Right renal pelvis (tissue), 4 donors: ENCODE measurements at regions not wholly inside any gene's neighbourhood (a gene's known extent, or its start where the extent isn't known, plus 50 kb on each side); places are given as distances from the start of the nearest gene placed in this dataset.

Source experiments
- DNase-seq, 4 donors: peaks; one replicate each; pipeline ENCODE4 v3.0.0-alpha.2; 2013; ENCODE audit warnings: low read depth in 4 of 4, low spot score in 3 of 4, missing footprints in 1 of 4

GRCh38 chr2:22270341-22270740 lies 1114.6 kb upstream of the KLHL29 start:
- DNase-seq, result no peak

GRCh38 chr2:22273853-22274252 lies 1111.1 kb upstream of the KLHL29 start:
- DNase-seq, result no peak

DNA sequence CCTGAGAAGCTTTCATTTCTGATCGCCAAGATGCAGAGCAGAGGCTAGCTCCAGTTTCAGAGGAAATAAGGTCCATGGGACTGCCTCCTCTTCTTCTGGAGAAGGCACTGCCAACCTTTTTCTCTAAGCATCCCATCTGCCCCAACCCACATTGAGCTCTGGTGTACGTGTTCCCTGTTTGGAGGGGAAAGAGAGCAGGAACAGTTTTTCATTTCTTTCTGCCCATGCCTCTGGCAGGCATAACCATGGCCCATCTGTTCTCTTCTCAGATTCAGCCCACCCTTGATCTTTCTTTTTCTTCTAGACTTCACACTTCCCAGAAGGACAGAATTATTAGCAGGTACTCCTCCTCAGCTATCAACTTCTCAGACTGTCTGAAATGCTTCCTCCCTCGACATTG lies 1110.3 kb upstream of the KLHL29 start:
- no peak for DNase-seq

GRCh38 chr2:22276696-22277095 lies 1108.3 kb upstream of the KLHL29 start:
- DNase-seq, result no peak

DNA sequence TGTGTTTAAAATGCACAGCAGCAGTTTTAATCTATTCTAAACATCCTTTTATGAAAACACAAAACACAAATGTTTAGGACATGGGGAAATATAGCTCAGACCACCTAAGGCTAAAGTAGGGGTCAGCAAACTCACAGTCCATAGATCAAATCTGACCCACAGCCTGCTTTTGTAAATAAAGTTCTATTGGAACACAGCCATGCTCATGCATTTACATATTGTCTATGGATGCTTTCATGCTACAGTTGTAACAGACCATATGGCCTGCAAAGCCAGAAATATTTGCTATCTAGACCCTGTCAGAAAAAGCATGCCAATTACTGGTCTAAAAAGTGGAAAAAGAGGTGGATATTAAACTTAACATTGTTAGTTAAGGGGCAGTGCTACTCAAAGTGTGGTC lies 1105.4 kb upstream of the KLHL29 start:
- DNase-seq, result peak in 1 of 4 donors; percentile 19

DNA sequence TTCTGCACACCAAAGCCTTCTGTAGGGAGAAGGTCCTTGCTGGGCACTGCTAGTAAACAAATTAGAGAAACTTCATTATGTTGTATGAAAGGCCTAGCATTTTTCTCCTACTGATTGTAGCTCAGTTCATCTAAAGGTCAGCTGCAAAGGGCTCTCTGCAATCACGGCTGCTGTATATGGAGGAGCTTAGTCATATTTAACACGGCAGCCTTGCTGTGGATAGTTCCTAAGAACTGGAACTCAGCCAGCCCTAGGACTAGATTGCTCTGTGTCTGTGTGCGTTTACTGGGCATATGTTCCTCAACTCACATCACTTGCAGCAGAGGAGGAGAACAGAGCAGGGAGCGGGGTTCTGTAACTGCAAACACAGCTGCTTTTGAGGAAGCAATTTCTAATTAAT lies 1103.9 kb upstream of the KLHL29 start:
- peak in 2 of 4 donors; percentile 10 to 12 for DNase-seq

- DNase-seq, result no peak
These were observed 1102.8 kb upstream of the KLHL29 start for GRCh38 chr2:22282220-22282619.

DNA sequence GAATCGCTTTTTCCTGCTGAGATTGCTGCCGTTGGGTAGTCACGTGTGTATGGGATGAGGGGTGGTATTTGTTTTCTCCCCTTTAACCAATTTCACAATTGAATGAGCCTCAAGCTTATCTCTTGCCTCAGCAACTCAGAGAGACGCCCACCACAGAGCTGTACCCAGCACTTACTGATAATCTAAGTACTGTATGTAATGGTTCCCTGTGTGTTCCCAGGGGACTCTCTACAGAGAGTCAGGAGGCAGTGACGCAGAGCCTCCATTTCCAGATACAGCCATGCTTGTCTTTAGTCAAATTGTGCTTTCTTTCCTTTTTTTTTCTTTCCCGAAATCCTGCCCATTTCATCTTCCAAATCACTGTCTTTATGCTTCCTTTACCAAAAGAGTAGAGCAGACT lies 1102.1 kb upstream of the KLHL29 start:
- no peak for DNase-seq

GRCh38 chr2:22283436-22283835 lies 1101.5 kb upstream of the KLHL29 start:
- DNase-seq, result no peak

GRCh38 chr2:22290302-22290701 lies 1094.7 kb upstream of the KLHL29 start:
- no peak for DNase-seq

DNA sequence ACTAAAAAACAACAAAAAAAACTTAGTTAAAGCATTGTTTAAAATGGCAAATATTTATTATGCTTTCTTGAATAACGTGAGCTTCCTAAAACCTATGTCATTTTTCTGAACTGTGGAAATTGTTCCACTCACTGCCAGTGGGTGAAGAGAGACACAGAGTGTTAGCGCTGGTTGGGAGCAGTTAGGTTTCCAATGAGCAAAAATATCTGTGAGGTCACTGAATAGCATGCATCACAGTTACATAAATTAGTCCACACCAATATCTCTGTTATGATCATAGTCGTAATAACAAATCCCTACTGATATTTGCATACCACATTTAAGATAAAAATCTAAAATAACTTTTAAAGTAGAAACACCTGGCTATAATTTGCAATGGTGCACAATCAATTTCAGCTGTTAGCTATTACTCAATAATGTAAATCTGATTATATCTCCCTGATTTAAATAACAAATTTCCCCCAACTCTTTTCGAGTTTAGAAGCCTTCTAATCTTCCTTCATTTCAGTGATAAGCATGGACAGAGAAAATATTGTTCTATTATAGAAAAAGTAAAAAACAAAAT lies 1094.0 kb upstream of the KLHL29 start:
- DNase-seq, result no peak

DNA sequence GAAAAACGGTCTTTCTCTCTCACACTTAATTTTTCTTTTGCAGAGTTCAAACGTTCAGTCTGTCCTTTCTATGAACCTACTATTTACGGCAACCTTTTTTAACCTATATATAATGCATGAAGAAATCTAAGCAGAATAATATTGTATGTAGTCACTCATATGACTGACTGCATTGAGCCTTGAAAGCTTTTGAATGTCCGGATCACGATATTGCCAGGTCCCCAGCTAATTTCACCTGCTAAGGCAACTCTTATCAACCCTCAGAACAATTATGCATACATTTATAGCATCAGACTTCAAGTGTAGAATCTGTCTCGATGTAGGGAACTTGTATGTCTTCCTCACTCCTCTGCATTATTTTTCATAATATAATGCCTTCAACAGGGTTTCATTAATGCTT lies 1083.8 kb upstream of the KLHL29 start:
- DNase-seq, result no peak

DNA sequence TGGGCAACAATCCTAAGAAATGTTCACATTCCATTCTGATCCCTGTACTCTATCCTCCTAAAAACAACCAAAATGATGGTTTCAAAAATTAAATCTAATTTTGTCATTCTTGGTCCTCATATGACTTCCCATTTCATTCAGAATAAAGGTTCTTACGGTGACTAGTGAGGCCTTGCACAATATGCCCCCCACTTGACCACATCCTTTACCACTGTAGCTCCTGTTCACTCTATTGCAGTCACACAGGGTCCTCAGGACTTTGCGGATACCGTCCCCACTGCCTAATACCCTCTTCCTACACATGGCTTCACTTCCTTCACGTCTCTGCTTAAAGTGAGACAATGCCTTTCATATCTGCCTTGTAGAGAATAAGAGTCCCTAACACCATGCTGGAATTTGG lies 1058.7 kb upstream of the KLHL29 start:
- DNase-seq, result no peak

- no peak for DNase-seq
These were observed 1055.5 kb upstream of the KLHL29 start for GRCh38 chr2:22329211-22330154.

GRCh38 chr2:22336414-22336813 lies 1048.6 kb upstream of the KLHL29 start:
- DNase-seq, result no peak

DNA sequence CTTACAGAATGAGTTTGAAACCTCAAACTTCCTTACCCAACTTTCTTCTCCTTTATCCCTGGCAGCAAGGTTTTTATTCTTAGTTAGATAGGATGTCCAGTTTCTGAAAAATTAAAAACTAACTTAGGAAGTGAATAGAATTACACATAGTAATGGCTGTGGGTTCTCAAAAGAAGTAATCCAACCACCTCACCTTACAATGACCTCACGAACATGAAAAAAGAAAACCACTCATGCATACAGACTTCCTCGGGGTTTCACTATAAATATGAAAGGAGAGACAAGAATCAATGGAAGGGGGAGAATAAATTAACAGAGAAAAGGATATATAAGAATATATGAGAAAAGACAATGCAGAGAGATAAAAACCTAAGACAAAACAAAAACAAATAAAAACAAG lies 1044.3 kb upstream of the KLHL29 start:
- peak in 1 of 4 donors; percentile 22 for DNase-seq

DNA sequence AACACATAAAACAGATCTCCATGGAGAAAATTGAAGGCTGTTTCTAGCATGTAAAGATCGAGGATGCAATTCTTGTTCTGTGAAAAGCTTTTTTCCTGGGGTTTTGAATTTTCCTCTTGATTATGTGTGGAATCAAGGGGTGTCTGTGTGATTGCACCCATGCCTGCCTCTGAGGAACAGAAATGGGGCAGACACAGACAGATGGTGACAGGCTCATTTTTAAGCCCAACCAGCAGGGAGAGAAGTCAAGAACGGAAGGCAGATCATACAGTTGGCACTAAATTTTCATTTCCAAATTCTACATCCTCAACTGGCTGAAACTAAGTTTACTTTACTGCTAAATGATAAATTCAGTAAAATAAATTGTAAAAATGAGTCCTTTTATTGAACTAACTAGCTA lies 1037.7 kb upstream of the KLHL29 start:
- no peak for DNase-seq

GRCh38 chr2:22350621-22351020 lies 1034.4 kb upstream of the KLHL29 start:
- DNase-seq, result no peak

GRCh38 chr2:22355816-22356433 lies 1029.1 kb upstream of the KLHL29 start:
- DNase-seq, result peak; percentile 31 to 53 (median 40)

GRCh38 chr2:22359071-22359672 lies 1025.8 kb upstream of the KLHL29 start:
- DNase-seq, result no peak

DNA sequence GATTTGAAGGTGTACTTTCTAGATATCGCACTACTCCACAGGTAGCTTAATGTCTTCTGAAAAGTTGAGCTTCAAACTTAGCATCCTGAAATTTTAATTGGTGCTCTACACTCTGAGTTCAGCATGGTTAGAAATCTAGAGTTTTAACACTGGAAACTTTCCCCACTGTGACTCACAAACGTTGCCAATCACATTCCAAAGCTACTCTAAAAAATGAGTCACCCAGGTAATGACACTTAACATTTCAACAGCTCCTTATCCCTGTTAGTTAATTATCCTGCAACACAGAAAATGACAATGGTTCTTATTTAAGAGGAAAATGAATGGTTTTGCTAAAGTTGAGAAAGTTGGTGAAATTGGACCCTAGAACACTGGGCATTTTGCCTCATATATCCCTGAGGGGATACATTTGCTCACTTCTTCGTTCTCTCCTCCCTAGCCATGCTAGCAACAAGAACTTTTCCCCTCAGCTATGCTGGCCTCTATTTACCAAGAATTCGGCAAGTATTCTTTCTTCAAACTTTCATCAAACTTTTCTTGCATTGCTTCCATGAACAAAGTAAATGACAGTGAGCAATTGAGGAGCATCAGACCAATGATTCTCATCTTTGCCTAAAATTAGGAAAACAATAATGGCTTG lies 1024.1 kb upstream of the KLHL29 start:
- DNase-seq, result no peak
